Breast epithelium (tissue), 3 donors: ENCODE measurements at regions not wholly inside any gene's neighbourhood (a gene's known extent, or its start where the extent isn't known, plus 50 kb on each side); places are given as distances from the start of the nearest gene placed in this dataset.

Source experiments
- CTCF ChIP-seq, 3 donors: fragments of 450-650 bp; IDR thresholded peaks; one replicate each; pipeline ENCODE4 v1.5.1; 2016 to 2017; ENCODE audit warnings: antibody characterized with exemption in 3 of 3, mild to moderate bottlenecking in 3 of 3, moderate library complexity in 3 of 3
- POLR2A ChIP-seq: fragments of 450-650 bp; IDR thresholded peaks from one replicate; pipeline ENCODE4 v1.6.1; 2016; ENCODE audit warnings: antibody characterized with exemption, mild to moderate bottlenecking, moderate library complexity

- no peak for TF ChIP-seq CTCF (IDR thresholded peaks at IDR 0.05)
- TF ChIP-seq POLR2A: no peak
Measured at GRCh38 chr16:52621651-52622050, 74.7 kb upstream of the TOX3 start.
